GM20431 (cell line): ENCODE measurements at regions not wholly inside any gene's neighbourhood (a gene's known extent, or its start where the extent isn't known, plus 50 kb on each side); places are given as distances from the start of the nearest gene placed in this dataset.
"Not testable (repeated sequence)": the region's sequence is repeated elsewhere in the genome, so short reads cannot be mapped to it uniquely, and the experiment has no call there.

Experiments
- in situ Hi-C: fragments of 300-500 bp; cut with MseI, MboI; formaldehyde crosslinking; loops from one replicate; pipeline ENCODE4 v1.15.0; 2020; ENCODE audit warnings: low sequenced_read_pairs; ENCODE audit not compliant: unreplicated experiment

GRCh38 chr3:177628095-177628719 lies 430.9 kb upstream of the TBL1XR1 start:
- in situ Hi-C loops, result not testable (repeated sequence)

GRCh38 chr3:177629276-177629675 lies 432.0 kb upstream of the TBL1XR1 start:
- in situ Hi-C loops, result no loop called here

- in situ Hi-C loops, result no loop called here
Measured at GRCh38 chr3:177633671-177634207, 436.5 kb upstream of the TBL1XR1 start.

GRCh38 chr3:177635601-177636106 lies 438.4 kb upstream of the TBL1XR1 start:
- in situ Hi-C loops, result not testable (repeated sequence)

- in situ Hi-C loops, result no loop called here
Measured at GRCh38 chr3:177640319-177640965, 443.2 kb upstream of the TBL1XR1 start.

- in situ Hi-C loops, result no loop called here
Measured at GRCh38 chr3:177641206-177641605, 443.9 kb upstream of the TBL1XR1 start.

GRCh38 chr3:177642042-177642803 lies 444.9 kb upstream of the TBL1XR1 start:
- in situ Hi-C loops, result no loop called here

- in situ Hi-C loops, result no loop called here
Measured at GRCh38 chr3:177642804-177643125, 445.5 kb upstream of the TBL1XR1 start.

GRCh38 chr3:177646749-177647148 lies 449.5 kb upstream of the TBL1XR1 start:
- in situ Hi-C loops, result no loop called here

GRCh38 chr3:177647341-177647740 lies 450.1 kb upstream of the TBL1XR1 start:
- in situ Hi-C loops, result no loop called here

GRCh38 chr3:177647876-177648275 lies 450.6 kb upstream of the TBL1XR1 start:
- in situ Hi-C loops, result no loop called here

GRCh38 chr3:177652556-177653291 lies 455.4 kb upstream of the TBL1XR1 start:
- in situ Hi-C loops, result no loop called here

- in situ Hi-C loops, result no loop called here
Measured at GRCh38 chr3:177657243-177657642, 460.0 kb upstream of the TBL1XR1 start.

GRCh38 chr3:177658354-177658753 lies 461.1 kb upstream of the TBL1XR1 start:
- in situ Hi-C loops, result no loop called here

- in situ Hi-C loops, result not testable (repeated sequence)
Measured at GRCh38 chr3:177664380-177665103, 467.3 kb upstream of the TBL1XR1 start.

- in situ Hi-C loops, result no loop called here
Measured at GRCh38 chr3:177665122-177665808, 468.0 kb upstream of the TBL1XR1 start.

- in situ Hi-C loops, result no loop called here
Measured at GRCh38 chr3:177672252-177672911, 475.1 kb upstream of the TBL1XR1 start.

GRCh38 chr3:177673112-177673914 lies 476.0 kb upstream of the TBL1XR1 start:
- in situ Hi-C loops, result no loop called here
